Stimulated activated CD8-positive, alpha-beta memory T cell treated with anti-CD3 and anti-CD28 coated beads, Interleukin-7, amount 100 ng/mL, for 48 hours (primary cell): ENCODE measurements at regions not wholly inside any gene's neighbourhood (a gene's known extent, or its start where the extent isn't known, plus 50 kb on each side); places are given as distances from the start of the nearest gene placed in this dataset.

ENCODE experiments used
- DNase-seq, 2 donors: peaks; one replicate each; pipeline ENCODE4 v3.0.0-alpha.2; 2020; ENCODE audit warnings: low read depth in 1 of 2; ENCODE audit errors: extremely low read depth in 1 of 2

GRCh38 chr3:127384717-127385539, 97.1 kb upstream of the PRR20G start:
- DNase-seq, result no peak

GRCh38 chr3:127383656-127384179, 95.9 kb upstream of the PRR20G start:
- no peak for DNase-seq

- DNase-seq, result no peak
These were observed 90.2 kb upstream of the PRR20G start for GRCh38 chr3:127377801-127378655.

- DNase-seq, result no peak
These were observed 87.5 kb upstream of the PRR20G start for GRCh38 chr3:127375151-127375930.

- DNase-seq, result peak in 1 of 2 donors; percentile 14
These were observed 86.5 kb upstream of the PRR20G start for GRCh38 chr3:127374086-127375010.

GRCh38 chr3:127373441-127374085, 85.7 kb upstream of the PRR20G start:
- no peak for DNase-seq

- no peak for DNase-seq
These were observed 84.0 kb upstream of the PRR20G start for GRCh38 chr3:127371846-127372245.

- DNase-seq, result no peak
These were observed 83.5 kb upstream of the PRR20G start for GRCh38 chr3:127371334-127371733.

GRCh38 chr3:127370906-127371305, 83.1 kb upstream of the PRR20G start:
- no peak for DNase-seq

GRCh38 chr3:127369356-127369935, 81.6 kb upstream of the PRR20G start:
- DNase-seq, result no peak

- DNase-seq, result no peak
These were observed 80.6 kb upstream of the PRR20G start for GRCh38 chr3:127368186-127369032.

GRCh38 chr3:127367593-127367992, 79.7 kb upstream of the PRR20G start:
- DNase-seq, result no peak

- DNase-seq, result no peak
These were observed 78.5 kb upstream of the PRR20G start for GRCh38 chr3:127366383-127366782.

GRCh38 chr3:127365163-127365798, 77.4 kb upstream of the PRR20G start:
- DNase-seq, result no peak

- no peak for DNase-seq
These were observed 76.0 kb upstream of the PRR20G start for GRCh38 chr3:127363891-127364290.

- DNase-seq, result no peak
These were observed 75.3 kb upstream of the PRR20G start for GRCh38 chr3:127363171-127363570.

- no peak for DNase-seq
These were observed 72.8 kb upstream of the PRR20G start for GRCh38 chr3:127360647-127361046.

- no peak for DNase-seq
These were observed 70.8 kb upstream of the PRR20G start for GRCh38 chr3:127358641-127359040.
